ENCODE measurements at regions not wholly inside any gene's neighbourhood (a gene's known extent, or its start where the extent isn't known, plus 50 kb on each side); places are given as distances from the start of the nearest gene placed in this dataset.

- H2AFZ ChIP-seq (ENCODE audit: low read length), result no peak overlapping the region
- H3K23ac ChIP-seq (ENCODE audit: insufficient read length, low read depth, low read length), result no peak overlapping the region
- H3K14ac ChIP-seq (ENCODE audit: insufficient read depth, low read length), result no peak overlapping the region
- no peak overlapping the region for H3K4me2 ChIP-seq (ENCODE audit: insufficient read depth, insufficient read length, low read length)
- H3K27ac Mint-ChIP-seq, result no peak overlapping the region
- H3K4ac ChIP-seq (ENCODE audit: low read depth, low read length), result no peak overlapping the region
- no peaks in the 10 kb centered on the region for H4K20me1 ChIP-seq (ENCODE audit: control insufficient read depth, insufficient read depth, insufficient read length)
- H3K4me1 Mint-ChIP-seq, result no peaks in the 10 kb centered on the region
- H3T11ph ChIP-seq (ENCODE audit: low read length), result no peak overlapping the region
- H2BK20ac ChIP-seq (ENCODE audit: low read depth, low read length, poor library complexity, severe bottlenecking), result no peak overlapping the region
- no peak overlapping the region for H3K56ac ChIP-seq (ENCODE audit: insufficient read length, low read depth, low read length)
- no peak for TF ChIP-seq CTCF (conservative IDR thresholded peaks at IDR 0.05)
- no peaks in the 10 kb centered on the region for H3K9me3 Mint-ChIP-seq
- no peak overlapping the region for H4K8ac ChIP-seq (replicated peaks; ENCODE audit: insufficient read length, low read depth, low read length)
- H3K4me3 Mint-ChIP-seq, result no peak overlapping the region
- no peak overlapping the region for H3K27ac ChIP-seq (ENCODE audit: insufficient read length, low read depth, low read length)
- H3K27me3 ChIP-seq (ENCODE audit: insufficient read depth, low read length), result no peaks in the 10 kb centered on the region
- H4K5ac ChIP-seq (ENCODE audit: insufficient read length, low read depth, low read length), result no peak overlapping the region
- H3K4me1 ChIP-seq (ENCODE audit: insufficient read depth, low read length), result no peaks in the 10 kb centered on the region
- H3K18ac ChIP-seq (ENCODE audit: insufficient read length, low read depth, low read length), result no peak overlapping the region
- WGBS (ENCODE audit: extremely low coverage, insufficient read length, low lambda C conversion rate), result no CpG with 5 or more reads among the region's 2 CpGs
- no peaks in the 10 kb centered on the region for H3K27me3 Mint-ChIP-seq (ENCODE audit: low read depth)
- no peak overlapping the region for H2BK15ac ChIP-seq (ENCODE audit: low read depth, low read length)
- no peak overlapping the region for H4K91ac ChIP-seq (ENCODE audit: insufficient read length, low read depth, low read length)
- H3K23me2 ChIP-seq (ENCODE audit: insufficient read length, low read depth, low read length, poor library complexity, severe bottlenecking), result no peaks in the 10 kb centered on the region
- H2AK5ac ChIP-seq (ENCODE audit: insufficient read length, low read length), result no peak overlapping the region
- H3K9me3 ChIP-seq (ENCODE audit: control insufficient read depth, low read depth, low read length), result no peaks in the 10 kb centered on the region
- no peak overlapping the region for H3K9ac ChIP-seq (ENCODE audit: extremely low read depth, insufficient read length, low read length)
- H2BK5ac ChIP-seq (ENCODE audit: insufficient read length, low read length), result no peak overlapping the region
- no peak overlapping the region for H2BK120ac ChIP-seq (ENCODE audit: low read depth, low read length, poor library complexity, severe bottlenecking)
- no peaks in the 10 kb centered on the region for H3K36me3 Mint-ChIP-seq (ENCODE audit: insufficient read depth in 1 of 3, low read depth in 3 of 3)
- no peaks in the 10 kb centered on the region for H3K79me1 ChIP-seq (ENCODE audit: insufficient read depth, low read depth, low read length, poor library complexity, severe bottlenecking)
- no peak overlapping the region for H2BK12ac ChIP-seq (ENCODE audit: insufficient read length, low read depth, low read length)
- DNase-seq, result no peak
- no peaks in the 10 kb centered on the region for H3K79me2 ChIP-seq (ENCODE audit: insufficient read depth, low read length)
Observed at GRCh38 chr5:117945258-117945657, 1043.1 kb downstream of the DTWD2 start.
